H1 (cell line): ENCODE measurements at regions not wholly inside any gene's neighbourhood (a gene's known extent, or its start where the extent isn't known, plus 50 kb on each side); places are given as distances from the start of the nearest gene placed in this dataset.
A peak's percentile ranks its signal among the peaks of the same experiment; 100 is the strongest.

ENCODE experiments used
- CTCF ChIA-PET: fragments of 300-600 bp; sonication (Branson Sonifier 250); formaldehyde crosslinking; loops from one replicate; lab custom pipeline; 2021; ENCODE audit not compliant: partially characterized antibody; lab: Charles Lee
- POLR2A ChIA-PET: fragments of 300-600 bp; sonication (Branson Sonifier 250); formaldehyde crosslinking; loops from one replicate; lab custom pipeline; 2021; ENCODE audit warnings: inconsistent platforms; ENCODE audit not compliant: partially characterized antibody; lab: Charles Lee
- DNase-seq, 2 experiments: peaks; one replicate each; pipeline versions ENCODE4 v3.0.0 to v3.0.0-alpha.2; 2010 to 2022; ENCODE audit warnings: low spot score in 2 of 2, low read depth in 1 of 2, mixed read lengths in 1 of 2
- FAIRE-seq: peaks from 2 replicates; lab custom pipeline; 2011; peaks lifted over from hg19 to GRCh38; lab: Jason Lieb, UNC
- H2AFZ ChIP-seq: 2 replicates; pipeline ENCODE4 v1.8.1; 2012; ENCODE audit warnings: low read length, inconsistent platforms
- H2AK5ac ChIP-seq: 2 replicates; pipeline ENCODE4 v1.6.1; 2013; ENCODE audit warnings: low read depth, low read length
- H2BK120ac ChIP-seq: replicated peaks from 2 replicates; pipeline ENCODE3; 2013; ENCODE audit warnings: low read depth, low read length, inconsistent platforms
- H2BK12ac ChIP-seq: 2 replicates; pipeline ENCODE4 v1.6.1; 2013; ENCODE audit warnings: low read depth, low read length
- H2BK15ac ChIP-seq: 2 replicates; pipeline ENCODE4 v1.6.1; 2013; ENCODE audit warnings: low read length
- H2BK20ac ChIP-seq: 2 replicates; pipeline ENCODE4 v1.6.1; 2013; ENCODE audit warnings: low read length
- H2BK5ac ChIP-seq: 2 replicates; pipeline ENCODE4 v1.6.1; 2013; ENCODE audit warnings: low read depth, low read length
- H3K14ac ChIP-seq: 2 replicates; pipeline ENCODE4 v1.6.1; 2013; ENCODE audit warnings: inconsistent platforms; ENCODE audit not compliant: insufficient read length
- H3K18ac ChIP-seq: 2 replicates; pipeline ENCODE4 v1.6.1; 2013; ENCODE audit warnings: low read length; ENCODE audit errors: extremely low read depth
- H3K23ac ChIP-seq: 2 replicates; pipeline ENCODE4 v1.6.1; 2013; ENCODE audit warnings: inconsistent platforms; ENCODE audit not compliant: insufficient read length
- H3K23me2 ChIP-seq: 2 replicates; pipeline ENCODE4 v1.6.1; 2013; ENCODE audit warnings: low read depth, low read length
- H3K27ac ChIP-seq: 2 replicates; pipeline ENCODE4 v1.6.1; 2011; ENCODE audit warnings: low read depth, low read length, inconsistent platforms
- H3K27me3 ChIP-seq, 4 experiments: replicated peaks in 1 of 4; 1 replicate in 1 of 4; 2 replicates in 3 of 4; pipeline versions ENCODE4 v1.6.1 to v1.8.1; 2011 to 2013; ENCODE audit warnings: low read length in 3 of 4, mild to moderate bottlenecking in 3 of 4, inconsistent platforms in 2 of 4, mixed read lengths in 2 of 4, moderate library complexity in 1 of 4; ENCODE audit not compliant: control insufficient read depth in 3 of 4, insufficient read depth in 3 of 4; ENCODE audit errors: extremely low read depth in 1 of 4
- H3K36me3 ChIP-seq, 4 experiments: 2 replicates each; pipeline versions ENCODE4 v1.6.1 to v1.8.1; 2011 to 2013; ENCODE audit warnings: mild to moderate bottlenecking in 4 of 4, low read length in 3 of 4, moderate library complexity in 2 of 4, control low read depth in 1 of 4, inconsistent platforms in 1 of 4; ENCODE audit not compliant: insufficient read depth in 4 of 4, control insufficient read depth in 2 of 4
- H3K4ac ChIP-seq: replicated peaks from 2 replicates; pipeline ENCODE3; 2013; ENCODE audit warnings: low read length, low read depth, mixed read lengths, inconsistent platforms; ENCODE audit not compliant: insufficient read length
- H3K4me1 ChIP-seq, 4 experiments: replicated peaks in 1 of 4; 1 replicate in 1 of 4; 2 replicates in 3 of 4; pipeline versions ENCODE4 v1.6.1 to v1.8.1; 2011 to 2013; ENCODE audit warnings: low read length in 3 of 4, inconsistent platforms in 2 of 4, mixed read lengths in 1 of 4; ENCODE audit not compliant: insufficient read depth in 4 of 4, control insufficient read depth in 3 of 4
- H3K4me2 ChIP-seq, 2 experiments: 2 replicates each; pipeline versions ENCODE4 v1.6.1 to v1.8.1; 2011 to 2013; ENCODE audit warnings: low read depth in 2 of 2, low read length in 2 of 2, control low read depth in 1 of 2, inconsistent platforms in 1 of 2, mild to moderate bottlenecking in 1 of 2; ENCODE audit not compliant: insufficient read depth in 1 of 2
- H3K4me3 ChIP-seq, 4 experiments: fragments of 200-600, 300-600 bp in 1 of 4; sonication (generic), shearing (Covaris generic), sonication (Bioruptor Twin) in 1 of 4; 2 replicates each; pipeline versions ENCODE4 v1.5.1 to v1.8.1; 2011 to 2016; ENCODE audit warnings: low read length in 4 of 4, low read depth in 3 of 4, control low read depth in 2 of 4, inconsistent platforms in 2 of 4, mild to moderate bottlenecking in 2 of 4, mixed read lengths in 1 of 4, moderate library complexity in 1 of 4; ENCODE audit not compliant: insufficient read depth in 2 of 4; ENCODE audit errors: extremely low read depth in 1 of 4
- H3K56ac ChIP-seq: replicated peaks from 2 replicates; pipeline ENCODE3; 2013; ENCODE audit warnings: low read depth, mild to moderate bottlenecking, mixed read lengths, low read length, inconsistent platforms; ENCODE audit not compliant: insufficient read length
- H3K79me1 ChIP-seq: 2 replicates; pipeline ENCODE4 v1.6.1; 2013; ENCODE audit warnings: low read depth, low read length, control low read depth
- H3K79me2 ChIP-seq, 2 experiments: 2 replicates each; pipeline versions ENCODE4 v1.6.1 to v1.8.1; 2012 to 2013; ENCODE audit warnings: low read length in 2 of 2, mild to moderate bottlenecking in 2 of 2, inconsistent platforms in 1 of 2; ENCODE audit not compliant: insufficient read depth in 2 of 2, control insufficient read depth in 1 of 2
- H3K9ac ChIP-seq, 4 experiments: replicated peaks in 1 of 4; 1 replicate in 1 of 4; 2 replicates in 3 of 4; pipeline versions ENCODE4 v1.6.1 to v1.8.1; 2011 to 2013; ENCODE audit warnings: low read depth in 3 of 4, low read length in 3 of 4, control low read depth in 2 of 4, mild to moderate bottlenecking in 2 of 4, moderate library complexity in 2 of 4, inconsistent platforms in 1 of 4; ENCODE audit errors: extremely low read depth in 1 of 4
- H3K9me3 ChIP-seq, 2 experiments: 2 replicates each; pipeline versions ENCODE4 v1.6.1 to v1.8.1; 2012 to 2013; ENCODE audit warnings: mild to moderate bottlenecking in 2 of 2, moderate library complexity in 2 of 2, control low read depth in 1 of 2, inconsistent platforms in 1 of 2, low read depth in 1 of 2, low read length in 1 of 2, mixed read lengths in 1 of 2; ENCODE audit not compliant: insufficient read depth in 2 of 2
- H4K20me1 ChIP-seq, 2 experiments: replicated peaks in 1 of 2; 2 replicates each; pipeline versions ENCODE3 to v1.8.1; 2011 to 2013; ENCODE audit warnings: inconsistent platforms in 2 of 2, low read length in 2 of 2, mild to moderate bottlenecking in 1 of 2; ENCODE audit not compliant: insufficient read depth in 2 of 2, control insufficient read depth in 1 of 2
- H4K5ac ChIP-seq: 2 replicates; pipeline ENCODE4 v1.6.1; 2013; ENCODE audit warnings: low read length, low read depth, mixed read lengths, inconsistent platforms; ENCODE audit not compliant: insufficient read length
- H4K8ac ChIP-seq: 2 replicates; pipeline ENCODE4 v1.8.0; 2013; ENCODE audit warnings: mild to moderate bottlenecking, moderate library complexity, low read length, inconsistent platforms; ENCODE audit not compliant: insufficient read depth; ENCODE audit errors: extremely low read depth
- H4K91ac ChIP-seq: replicated peaks from 2 replicates; pipeline ENCODE3; 2013; ENCODE audit warnings: low read length, mixed read lengths, inconsistent platforms; ENCODE audit not compliant: insufficient read length
- ASH2L ChIP-seq: fragments of 200-600, 300-600 bp; sonication (generic); IDR thresholded peaks from one replicate; pipeline ENCODE4 v1.7.1; 2017; ENCODE audit warnings: low read length
- JUN ChIP-seq: IDR thresholded peaks from 2 replicates; pipeline ENCODE4 v1.6.1; 2011; ENCODE audit warnings: low read depth, mild to moderate bottlenecking, improper control_type of control experiment, low read length
- MAX ChIP-seq: IDR thresholded peaks from 2 replicates; pipeline ENCODE4 v1.6.1; 2012; ENCODE audit warnings: inconsistent platforms
- SUZ12 ChIP-seq: fragments of 200-600 bp; sonication (generic); IDR thresholded peaks from 2 replicates; pipeline ENCODE4 v1.6.1; 2012; ENCODE audit warnings: mild to moderate bottlenecking, inconsistent platforms, low read length, moderate library complexity, mixed read lengths
- TCF12 ChIP-seq: IDR thresholded peaks from 2 replicates; pipeline ENCODE4 v1.6.1; 2011; ENCODE audit warnings: low read depth, mild to moderate bottlenecking, low read length
- WGBS, 2 experiments: shearing (Covaris generic) in 1 of 2; methylation state at CpG; one replicate each; pipeline versions ENCODE4 v1.1.6 to v1.1.7; 2013 to 2015; ENCODE audit warnings: low lambda C conversion rate in 2 of 2, mixed read lengths in 2 of 2, inconsistent platforms in 1 of 2, low coverage in 1 of 2, missing lambda C conversion rate in 1 of 2; ENCODE audit not compliant: insufficient replicate concordance in 2 of 2, insufficient coverage in 1 of 2, insufficient read length in 1 of 2; ENCODE audit errors: extremely low coverage in 1 of 2, missing lambda C conversion rate in 1 of 2; 5-methylcytosine and 5-hydroxymethylcytosine counted together

- H3K27me3 ChIP-seq, result no peaks in the 10 kb centered on the region
- peak overlapping the region; percentile 40; the same call in 1 of the 2 replicates for H2BK15ac ChIP-seq
- no peak overlapping the region for H3K14ac ChIP-seq
- H3K4me1 ChIP-seq, result peaks cover 0 to 9% (median 1%) of the 10 kb centered on the region in 4 experiments; a peak in 5 of 7 replicates
- no peaks in the 10 kb centered on the region for H3K36me3 ChIP-seq
- ChIA-PET POLR2A (no interaction called here), CTCF (interaction anchor here (0.8 to 7.6 kb wide), 16 partner anchors 9 to 598 kb away, joined by 3 to 45 read pairs (median 4); no protein-coding TSS in a partner anchor)
- H2BK120ac ChIP-seq, result no peak overlapping the region
- peak overlapping the region; percentile 24; the same call in 1 of the 2 replicates for H2BK5ac ChIP-seq
- no peak overlapping the region for H3K4me3 ChIP-seq
- H2BK12ac ChIP-seq, result peak overlapping the region; percentile 50; the same call in 1 of the 2 replicates
- DNase-seq (no peak), FAIRE-seq (no peak)
- 79 to 100% methylated on average over 1 to 16 of the region's 16 CpGs for WGBS, 2 experiments
- H3K18ac ChIP-seq, result no peak overlapping the region
- no peak overlapping the region for H3K27ac ChIP-seq
- no peak overlapping the region for H2AFZ ChIP-seq
- no peak overlapping the region for H4K5ac ChIP-seq
- no peaks in the 10 kb centered on the region for H3K9me3 ChIP-seq
- peaks cover 0 to 4% of the 10 kb centered on the region in 2 experiments for H4K20me1 ChIP-seq
- H3K23me2 ChIP-seq, result no peaks in the 10 kb centered on the region
- H3K79me2 ChIP-seq, result no peaks in the 10 kb centered on the region
- no peak overlapping the region for H3K56ac ChIP-seq
- H4K8ac ChIP-seq, result no peak overlapping the region
- no peak overlapping the region for H3K9ac ChIP-seq
- H3K4me2 ChIP-seq, result no peak overlapping the region
- TF ChIP-seq JUN, result no peak
- no peak for TF ChIP-seq TCF12
- TF ChIP-seq SUZ12, result no peak
- no peak for TF ChIP-seq MAX
- no peak for TF ChIP-seq ASH2L
- peak overlapping the region; percentile 73 for H4K91ac ChIP-seq
- no peak overlapping the region for H2BK20ac ChIP-seq
- no peak overlapping the region for H3K4ac ChIP-seq
- H2AK5ac ChIP-seq, result 0 out of 2 replicates have a peak overlapping the region, but pooled peaks have one; percentile 39
- no peak overlapping the region for H3K23ac ChIP-seq
- no peaks in the 10 kb centered on the region for H3K79me1 ChIP-seq
Observed at GRCh38 chr20:62584671-62585460, 57.4 kb upstream of the SLCO4A1 start.
